Uterus (tissue), 2 donors: ENCODE measurements at regions not wholly inside any gene's neighbourhood (a gene's known extent, or its start where the extent isn't known, plus 50 kb on each side); places are given as distances from the start of the nearest gene placed in this dataset.

Experiments
- CTCF ChIP-seq, 4 experiments: fragments of 200-600 bp in 2 of 4; fragments of 450-650 bp in 2 of 4; sonication (generic) in 2 of 4; IDR thresholded peaks; one replicate each; pipeline ENCODE4 v1.5.1; 2016 to 2019; ENCODE audit warnings: antibody characterized with exemption in 4 of 4, mild to moderate bottlenecking in 2 of 4, moderate library complexity in 1 of 4
- POLR2A ChIP-seq, 2 donors: fragments of 450-650 bp; IDR thresholded peaks; one replicate each; pipeline ENCODE4 v1.6.1; 2016; ENCODE audit warnings: antibody characterized with exemption in 2 of 2, mild to moderate bottlenecking in 1 of 2, moderate library complexity in 1 of 2

GRCh38 chr6:163840880-163841279 lies 426.4 kb downstream of the QKI start:
- TF ChIP-seq CTCF (IDR thresholded peaks at IDR 0.05) = no peak
- TF ChIP-seq POLR2A (IDR thresholded peaks at IDR 0.05) = no peak
